Common myeloid progenitor, CD34-positive (primary cell): ENCODE measurements at regions not wholly inside any gene's neighbourhood (a gene's known extent, or its start where the extent isn't known, plus 50 kb on each side); places are given as distances from the start of the nearest gene placed in this dataset.
"Not testable (repeated sequence)": the region's sequence is repeated elsewhere in the genome, so short reads cannot be mapped to it uniquely, and the experiment has no call there.

Experiments
- CTCF ChIA-PET: fragments of 350-600 bp; sonication (Branson Sonifier 250); formaldehyde crosslinking; loops from one replicate; lab custom pipeline; 2021; ENCODE audit warnings: antibody characterized with exemption; lab: Charles Lee
- POLR2A ChIA-PET: fragments of 350-600 bp; sonication (Branson Sonifier 250); formaldehyde crosslinking; loops from one replicate; lab custom pipeline; 2021; ENCODE audit warnings: antibody characterized with exemption; lab: Charles Lee
- DNase-seq, 3 donors: peaks; one replicate each; pipeline versions ENCODE4 v3.0.0 to v3.0.0-alpha.2; 2013
- H3K27ac ChIP-seq, 2 experiments: 1 replicate in 1 of 2; 2 replicates in 1 of 2; pipeline ENCODE4 v1.7.0; 2013; ENCODE audit warnings: inconsistent platforms in 2 of 2, low read length in 2 of 2, mild to moderate bottlenecking in 2 of 2, low read depth in 1 of 2, moderate library complexity in 1 of 2; ENCODE audit not compliant: severe bottlenecking in 2 of 2, insufficient read depth in 1 of 2, poor library complexity in 1 of 2
- H3K27me3 ChIP-seq, 5 experiments: replicated peaks in 2 of 5; 1 replicate in 3 of 5; 2 replicates in 2 of 5; pipeline versions ENCODE4 v1.6.1 to v1.7.0; 2013; ENCODE audit warnings: low read length in 4 of 5, mild to moderate bottlenecking in 2 of 5, moderate library complexity in 2 of 5, inconsistent platforms in 1 of 5; ENCODE audit not compliant: insufficient read depth in 5 of 5, control insufficient read depth in 4 of 5
- H3K36me3 ChIP-seq, 4 experiments: 1 replicate in 2 of 4; 2 replicates in 2 of 4; pipeline versions ENCODE4 v1.6.1 to v1.7.0; 2013; ENCODE audit warnings: low read length in 3 of 4, control low read depth in 1 of 4, mild to moderate bottlenecking in 1 of 4; ENCODE audit not compliant: control insufficient read depth in 4 of 4, insufficient read depth in 4 of 4
- H3K4me1 ChIP-seq, 4 experiments: 1 replicate in 3 of 4; 2 replicates in 1 of 4; pipeline versions ENCODE4 v1.6.1 to v1.7.1; 2013; ENCODE audit warnings: low read length in 3 of 4, mild to moderate bottlenecking in 3 of 4, control low read depth in 1 of 4, inconsistent platforms in 1 of 4, moderate library complexity in 1 of 4; ENCODE audit not compliant: control insufficient read depth in 4 of 4, insufficient read depth in 4 of 4; ENCODE audit errors: control extremely low read depth in 1 of 4
- H3K4me3 ChIP-seq, 7 experiments: 1 replicate in 4 of 7; 2 replicates in 3 of 7; pipeline versions ENCODE4 v1.5.1 to v1.7.0; 2013; ENCODE audit warnings: mild to moderate bottlenecking in 7 of 7, low read length in 6 of 7, moderate library complexity in 6 of 7, inconsistent platforms in 2 of 7, low read depth in 2 of 7, control low read depth in 1 of 7; ENCODE audit not compliant: insufficient read depth in 4 of 7, control insufficient read depth in 1 of 7; ENCODE audit errors: extremely low read depth in 1 of 7
- H3K9me3 ChIP-seq, 5 experiments: 1 replicate in 4 of 5; 2 replicates in 1 of 5; pipeline versions ENCODE4 v1.6.1 to v1.7.1; 2013; ENCODE audit warnings: low read length in 4 of 5, mild to moderate bottlenecking in 2 of 5, inconsistent platforms in 1 of 5, low read depth in 1 of 5, moderate library complexity in 1 of 5; ENCODE audit not compliant: control insufficient read depth in 4 of 5, insufficient read depth in 2 of 5; ENCODE audit errors: control extremely low read depth in 1 of 5
- WGBS: methylation state at CpG from one replicate; pipeline ENCODE4 v1.1.5; 2013; ENCODE audit not compliant: insufficient coverage; 5-methylcytosine and 5-hydroxymethylcytosine counted together

GRCh38 chr18:23320709-23321236 lies 132.3 kb upstream of the RIOK3 start:
- H3K4me3 ChIP-seq = no peak overlapping the region
- no peak overlapping the region for H3K27ac ChIP-seq
- H3K9me3 ChIP-seq = peaks cover 0 to 2% (median under 1%) of the 10 kb centered on the region in 5 experiments
- ChIA-PET POLR2A (no interaction called here), CTCF (interaction anchor here (0.6 to 1.7 kb wide), 9 partner anchors 11 to 343 kb away, joined by 3 to 4 read pairs (median 3); no protein-coding TSS in a partner anchor)
- H3K27me3 ChIP-seq = no peaks in the 10 kb centered on the region
- 86% methylated on average over 1 of the region's 1 CpG for WGBS
- DNase-seq = no peak
- peaks cover 0 to 10% (median 3%) of the 10 kb centered on the region in 4 experiments for H3K4me1 ChIP-seq
- H3K36me3 ChIP-seq = no peaks in the 10 kb centered on the region

GRCh38 chr18:23321996-23322395 lies 131.1 kb upstream of the RIOK3 start:
- ChIA-PET POLR2A (no interaction called here), CTCF (no interaction called here)
- H3K27ac ChIP-seq = no peak overlapping the region
- no CpG with 5 or more reads among the region's 5 CpGs for WGBS
- H3K4me3 ChIP-seq = no peak overlapping the region
- peaks cover 0 to 3% (median 2%) of the 10 kb centered on the region in 5 experiments for H3K9me3 ChIP-seq
- H3K27me3 ChIP-seq = no peaks in the 10 kb centered on the region
- DNase-seq = no peak
- peaks cover 0 to 7% (median 0%) of the 10 kb centered on the region in 4 experiments for H3K4me1 ChIP-seq
- no peaks in the 10 kb centered on the region for H3K36me3 ChIP-seq

GRCh38 chr18:23324056-23324811 lies 128.9 kb upstream of the RIOK3 start:
- H3K9me3 ChIP-seq = peaks cover 0 to 3% (median 2%) of the 10 kb centered on the region in 5 experiments
- DNase-seq = no peak

GRCh38 chr18:23324861-23325260 lies 128.2 kb upstream of the RIOK3 start:
- peaks cover 0 to 7% (median 0%) of the 10 kb centered on the region in 4 experiments for H3K4me1 ChIP-seq
- no peak for DNase-seq
- peaks cover 0 to 3% (median 2%) of the 10 kb centered on the region in 5 experiments for H3K9me3 ChIP-seq
- no peak overlapping the region for H3K4me3 ChIP-seq
- ChIA-PET POLR2A (no interaction called here), CTCF (interaction anchor here (1.5 kb wide), 1 partner anchor 68 kb away, joined by 3 read pairs; no protein-coding TSS in a partner anchor)
- WGBS = 100% methylated on average over 3 of the region's 4 CpGs
- H3K36me3 ChIP-seq = no peaks in the 10 kb centered on the region
- H3K27ac ChIP-seq = no peak overlapping the region
- H3K27me3 ChIP-seq = no peaks in the 10 kb centered on the region

More at GRCh38 chr18:23324056-23324811, 128.9 kb upstream of the RIOK3 start:
- CTCF ChIA-PET = interaction anchor here (1.1 to 1.5 kb wide), 2 partner anchors 26 to 67 kb away, joined by 3 read pairs; no protein-coding TSS in a partner anchor
- Histone ChIP-seq H3K4me3 (no peak overlapping the region), H3K27me3 (no peaks in the 10 kb centered on the region), H3K36me3 (no peaks in the 10 kb centered on the region), H3K27ac (no peak overlapping the region), H3K4me1 (peaks cover 0 to 7% (median 0%) of the 10 kb centered on the region in 4 experiments)
- WGBS = 97% methylated on average over 8 of the region's 11 CpGs
- POLR2A ChIA-PET = no interaction called here

GRCh38 chr18:23329671-23330070 lies 123.4 kb upstream of the RIOK3 start:
- H3K27ac ChIP-seq, DNase-seq, H3K27me3 ChIP-seq, H3K9me3 ChIP-seq, CTCF ChIA-PET, H3K36me3 ChIP-seq, H3K4me1 ChIP-seq, POLR2A ChIA-PET, H3K4me3 ChIP-seq: not testable (repeated sequence)
- WGBS = 100% methylated on average over 3 of the region's 3 CpGs

GRCh38 chr18:23330423-23330822 lies 122.7 kb upstream of the RIOK3 start:
- peaks cover 0 to 6% (median 3%) of the 10 kb centered on the region in 4 experiments for H3K36me3 ChIP-seq
- H3K27ac ChIP-seq = no peak overlapping the region
- peaks cover 0 to 3% (median 2%) of the 10 kb centered on the region in 5 experiments for H3K9me3 ChIP-seq
- ChIA-PET POLR2A (no interaction called here), CTCF (no interaction called here)
- no peak for DNase-seq
- H3K27me3 ChIP-seq = no peaks in the 10 kb centered on the region
- H3K4me3 ChIP-seq = no peak overlapping the region
- no peaks in the 10 kb centered on the region for H3K4me1 ChIP-seq
- WGBS = 87% methylated on average over 4 of the region's 8 CpGs
